Right atrium auricular region (tissue), 2 donors: ENCODE measurements at regions not wholly inside any gene's neighbourhood (a gene's known extent, or its start where the extent isn't known, plus 50 kb on each side); places are given as distances from the start of the nearest gene placed in this dataset.

ENCODE experiments used
- DNase-seq: peaks from one replicate; pipeline ENCODE4 v3.0.0-alpha.2; 2019; ENCODE audit warnings: low spot score
- H3K27ac ChIP-seq, 2 donors: fragments of 200-600 bp; sonication (generic); 1 replicate in 1 of 2; 2 replicates in 1 of 2; pipeline ENCODE4 v1.5.1; 2016 to 2019
- H3K27me3 ChIP-seq, 2 donors: fragments of 200-600 bp; sonication (generic); one replicate each; pipeline versions ENCODE4 v1.5.1 to v1.6.0; 2017 to 2019
- H3K36me3 ChIP-seq: fragments of 200-600 bp; sonication (generic); one replicate; pipeline ENCODE4 v1.5.1; 2016
- H3K4me1 ChIP-seq, 2 donors: fragments of 200-600 bp; sonication (generic); one replicate each; pipeline versions ENCODE4 v1.5.1 to v1.6.0; 2017 to 2019
- H3K4me3 ChIP-seq, 2 donors: fragments of 200-600 bp; sonication (generic); 1 replicate in 1 of 2; 2 replicates in 1 of 2; pipeline ENCODE4 v1.5.1; 2017 to 2019; ENCODE audit warnings: mild to moderate bottlenecking in 1 of 2, moderate library complexity in 1 of 2
- H3K9me3 ChIP-seq, 2 donors: fragments of 200-600 bp; sonication (generic); one replicate each; pipeline ENCODE4 v1.5.1; 2019
- TF ChIP-seq, protein P1 (sequence below), 2 donors: fragments of 200-600 bp; sonication (generic); IDR thresholded peaks; one replicate each; pipeline ENCODE4 v1.5.1; 2019; ENCODE audit warnings: antibody characterized with exemption in 2 of 2

DNA sequence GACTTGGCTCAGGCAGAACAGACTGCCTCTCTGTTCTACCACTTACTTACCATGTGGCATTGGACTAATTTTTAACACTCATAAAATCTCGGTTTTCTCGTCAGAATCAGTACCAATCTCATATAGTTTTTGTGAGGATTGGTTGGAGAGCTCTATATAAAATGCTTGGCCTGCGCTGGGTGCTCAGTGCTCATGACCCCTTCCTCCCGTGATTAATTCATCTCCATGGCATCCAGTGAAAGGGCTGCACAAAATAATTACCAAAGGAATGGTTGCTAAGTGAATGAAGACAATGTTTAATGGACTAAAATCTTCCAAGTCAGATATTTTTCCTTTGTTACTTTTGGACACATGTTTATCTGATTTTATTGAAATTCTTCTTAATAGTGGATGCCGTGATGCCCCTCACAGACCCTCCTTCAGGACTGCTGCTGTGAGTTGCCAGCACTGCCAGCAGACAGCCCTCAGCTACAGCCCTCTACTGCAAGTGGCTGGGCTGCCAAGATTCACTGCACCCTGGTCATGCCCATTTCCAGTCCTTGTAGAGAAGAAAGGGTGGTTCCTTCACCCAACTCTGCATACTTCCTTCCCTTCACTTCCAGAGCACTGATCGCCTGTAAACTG, 436.5 kb downstream of the LMO4 start:
- H3K9me3 ChIP-seq = peaks cover 0 to 8% of the 10 kb centered on the region in 2 donors
- TF ChIP-seq, protein P1, sequence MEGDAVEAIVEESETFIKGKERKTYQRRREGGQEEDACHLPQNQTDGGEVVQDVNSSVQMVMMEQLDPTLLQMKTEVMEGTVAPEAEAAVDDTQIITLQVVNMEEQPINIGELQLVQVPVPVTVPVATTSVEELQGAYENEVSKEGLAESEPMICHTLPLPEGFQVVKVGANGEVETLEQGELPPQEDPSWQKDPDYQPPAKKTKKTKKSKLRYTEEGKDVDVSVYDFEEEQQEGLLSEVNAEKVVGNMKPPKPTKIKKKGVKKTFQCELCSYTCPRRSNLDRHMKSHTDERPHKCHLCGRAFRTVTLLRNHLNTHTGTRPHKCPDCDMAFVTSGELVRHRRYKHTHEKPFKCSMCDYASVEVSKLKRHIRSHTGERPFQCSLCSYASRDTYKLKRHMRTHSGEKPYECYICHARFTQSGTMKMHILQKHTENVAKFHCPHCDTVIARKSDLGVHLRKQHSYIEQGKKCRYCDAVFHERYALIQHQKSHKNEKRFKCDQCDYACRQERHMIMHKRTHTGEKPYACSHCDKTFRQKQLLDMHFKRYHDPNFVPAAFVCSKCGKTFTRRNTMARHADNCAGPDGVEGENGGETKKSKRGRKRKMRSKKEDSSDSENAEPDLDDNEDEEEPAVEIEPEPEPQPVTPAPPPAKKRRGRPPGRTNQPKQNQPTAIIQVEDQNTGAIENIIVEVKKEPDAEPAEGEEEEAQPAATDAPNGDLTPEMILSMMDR (IDR thresholded peaks at IDR 0.05) = no peak
- no peak overlapping the region for H3K27ac ChIP-seq
- H3K4me3 ChIP-seq = no peak overlapping the region
- H3K4me1 ChIP-seq = no peaks in the 10 kb centered on the region
- no peaks in the 10 kb centered on the region for H3K36me3 ChIP-seq
- H3K27me3 ChIP-seq = no peaks in the 10 kb centered on the region
- no peak for DNase-seq

DNA sequence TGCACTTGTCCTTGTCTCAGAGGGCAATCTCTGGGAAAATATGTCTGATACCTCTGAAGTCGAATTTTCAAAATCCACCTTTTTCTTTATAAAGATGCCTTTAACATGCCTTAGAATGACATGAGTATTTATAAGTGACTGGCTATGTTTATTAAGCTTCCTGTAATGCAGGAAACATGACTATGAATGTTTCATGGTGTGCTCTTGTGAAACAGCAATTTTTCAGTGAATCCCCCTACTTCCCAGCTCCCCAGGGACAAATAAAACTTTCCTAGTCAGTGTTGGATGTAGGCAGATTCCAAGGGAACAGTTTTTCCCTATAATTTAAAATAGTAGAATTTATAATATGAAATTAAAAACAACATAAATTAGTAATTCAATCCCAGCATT, 437.0 kb downstream of the LMO4 start:
- Histone ChIP-seq H3K36me3 (no peaks in the 10 kb centered on the region), H3K27ac (no peak overlapping the region), H3K4me1 (no peaks in the 10 kb centered on the region), H3K27me3 (no peaks in the 10 kb centered on the region), H3K4me3 (no peak overlapping the region), H3K9me3 (peaks cover 0 to 8% of the 10 kb centered on the region in 2 donors)
- TF ChIP-seq, protein P1 (IDR thresholded peaks at IDR 0.05) = no peak
- no peak for DNase-seq

DNA sequence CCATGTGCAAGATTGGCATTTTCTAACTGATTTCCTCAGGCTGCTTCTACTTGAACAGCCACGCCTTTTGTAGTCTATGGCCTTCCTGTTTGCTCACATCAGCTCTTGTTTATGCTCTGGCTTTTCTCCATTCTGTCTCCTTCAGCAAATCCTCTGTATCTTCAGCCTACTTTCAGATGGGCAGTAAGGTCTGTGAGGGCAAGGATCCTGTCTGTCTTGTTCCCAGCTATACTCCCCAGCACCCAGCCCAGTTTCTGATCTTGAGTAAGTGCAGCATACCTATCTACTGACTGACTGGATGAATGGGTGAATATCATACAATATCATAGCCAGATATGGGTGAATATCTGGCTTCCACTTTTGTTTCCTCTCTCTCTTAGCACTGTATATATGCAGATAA, 438.1 kb downstream of the LMO4 start:
- Histone ChIP-seq H3K27me3 (no peaks in the 10 kb centered on the region), H3K36me3 (no peaks in the 10 kb centered on the region), H3K4me1 (no peaks in the 10 kb centered on the region), H3K4me3 (no peak overlapping the region), H3K9me3 (peaks cover 0 to 8% of the 10 kb centered on the region in 2 donors), H3K27ac (no peak overlapping the region)
- DNase-seq = no peak
- TF ChIP-seq, protein P1 (IDR thresholded peaks at IDR 0.05) = no peak

DNA sequence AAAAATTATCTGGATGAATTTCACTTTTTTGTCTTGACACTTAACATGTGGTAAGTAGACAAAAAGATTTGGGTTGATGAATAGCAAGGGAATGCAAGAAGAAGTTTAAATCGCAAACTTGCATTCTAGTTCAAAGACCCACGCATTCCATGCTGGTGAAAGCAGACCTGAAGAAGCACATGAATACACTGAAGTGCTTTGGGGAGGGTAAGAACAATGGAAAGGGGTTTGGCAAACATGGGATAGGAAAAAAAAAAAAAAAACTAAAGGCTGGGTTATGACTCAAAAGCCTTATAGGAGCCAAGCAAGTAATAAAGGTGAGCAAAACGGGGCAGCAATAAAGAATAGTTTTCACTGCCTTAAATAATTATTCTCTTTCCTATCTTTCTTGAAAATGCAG, 450.2 kb downstream of the LMO4 start:
- H3K4me1 ChIP-seq = no peaks in the 10 kb centered on the region
- H3K4me3 ChIP-seq = no peak overlapping the region
- TF ChIP-seq, protein P1 (IDR thresholded peaks at IDR 0.05) = no peak
- no peaks in the 10 kb centered on the region for H3K27me3 ChIP-seq
- H3K36me3 ChIP-seq = no peaks in the 10 kb centered on the region
- H3K9me3 ChIP-seq = no peaks in the 10 kb centered on the region
- no peak overlapping the region for H3K27ac ChIP-seq
- no peak for DNase-seq

DNA sequence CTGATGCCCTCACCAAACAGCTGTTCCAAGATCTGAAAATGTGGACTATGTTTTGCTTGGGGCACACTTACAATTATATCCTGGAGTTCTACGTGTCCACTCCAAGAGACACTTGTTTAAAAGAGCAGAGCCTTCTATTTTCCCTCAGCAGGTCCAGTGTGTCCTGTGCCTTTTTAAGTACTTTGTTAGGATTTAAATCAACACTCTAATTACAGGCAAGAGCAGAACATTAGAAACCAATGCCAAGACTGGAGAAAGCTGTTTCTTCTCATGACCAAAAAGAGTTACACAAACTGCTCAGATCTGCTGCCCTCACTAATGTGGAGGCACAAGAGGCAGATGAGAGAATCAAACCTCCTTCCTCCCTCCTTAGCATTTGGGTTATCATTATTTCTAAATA, 452.9 kb downstream of the LMO4 start:
- no peak overlapping the region for H3K27ac ChIP-seq
- no peak for DNase-seq
- H3K36me3 ChIP-seq = no peaks in the 10 kb centered on the region

More for the DNA sequence above, 452.9 kb downstream of the LMO4 start:
- H3K4me3 ChIP-seq = no peak overlapping the region
- H3K9me3 ChIP-seq = no peaks in the 10 kb centered on the region
- TF ChIP-seq, protein P1 (IDR thresholded peaks at IDR 0.05) = no peak
- no peaks in the 10 kb centered on the region for H3K4me1 ChIP-seq
- no peaks in the 10 kb centered on the region for H3K27me3 ChIP-seq
